ENCODE measurements at regions not wholly inside any gene's neighbourhood (a gene's known extent, or its start where the extent isn't known, plus 50 kb on each side); places are given as distances from the start of the nearest gene placed in this dataset.

DNA sequence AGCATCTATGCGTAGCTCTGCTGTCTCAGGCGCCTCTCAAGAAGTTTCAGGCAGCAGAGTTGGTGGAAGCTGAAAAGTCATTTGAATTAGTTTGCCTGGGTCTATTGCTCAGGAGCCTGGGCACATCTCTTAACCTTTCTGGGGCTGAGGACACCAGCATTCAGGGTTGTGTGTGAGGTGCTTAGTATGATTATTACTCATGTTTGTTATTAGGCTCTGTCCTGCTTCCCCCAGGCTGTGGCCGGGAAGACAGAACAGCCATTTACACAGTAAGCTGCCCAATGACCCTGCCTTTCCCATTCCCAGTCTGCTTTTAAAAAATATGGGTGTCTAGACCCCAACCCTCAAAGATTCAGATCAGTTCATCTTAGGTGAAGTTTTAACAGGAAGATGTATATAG lies 53.9 kb upstream of the CACNA1E start:
- TF ChIP-seq, protein P1, sequence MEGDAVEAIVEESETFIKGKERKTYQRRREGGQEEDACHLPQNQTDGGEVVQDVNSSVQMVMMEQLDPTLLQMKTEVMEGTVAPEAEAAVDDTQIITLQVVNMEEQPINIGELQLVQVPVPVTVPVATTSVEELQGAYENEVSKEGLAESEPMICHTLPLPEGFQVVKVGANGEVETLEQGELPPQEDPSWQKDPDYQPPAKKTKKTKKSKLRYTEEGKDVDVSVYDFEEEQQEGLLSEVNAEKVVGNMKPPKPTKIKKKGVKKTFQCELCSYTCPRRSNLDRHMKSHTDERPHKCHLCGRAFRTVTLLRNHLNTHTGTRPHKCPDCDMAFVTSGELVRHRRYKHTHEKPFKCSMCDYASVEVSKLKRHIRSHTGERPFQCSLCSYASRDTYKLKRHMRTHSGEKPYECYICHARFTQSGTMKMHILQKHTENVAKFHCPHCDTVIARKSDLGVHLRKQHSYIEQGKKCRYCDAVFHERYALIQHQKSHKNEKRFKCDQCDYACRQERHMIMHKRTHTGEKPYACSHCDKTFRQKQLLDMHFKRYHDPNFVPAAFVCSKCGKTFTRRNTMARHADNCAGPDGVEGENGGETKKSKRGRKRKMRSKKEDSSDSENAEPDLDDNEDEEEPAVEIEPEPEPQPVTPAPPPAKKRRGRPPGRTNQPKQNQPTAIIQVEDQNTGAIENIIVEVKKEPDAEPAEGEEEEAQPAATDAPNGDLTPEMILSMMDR (conservative IDR thresholded peaks at IDR 0.05), result no peak
- TF ChIP-seq ZFX (IDR thresholded peaks at IDR 0.05), result no peak

Measured in C4-2B (cell line).